ENCODE measurements at regions not wholly inside any gene's neighbourhood (a gene's known extent, or its start where the extent isn't known, plus 50 kb on each side); places are given as distances from the start of the nearest gene placed in this dataset.
"Not testable (repeated sequence)": the region's sequence is repeated elsewhere in the genome, so short reads cannot be mapped to it uniquely, and the experiment has no call there.

DNA sequence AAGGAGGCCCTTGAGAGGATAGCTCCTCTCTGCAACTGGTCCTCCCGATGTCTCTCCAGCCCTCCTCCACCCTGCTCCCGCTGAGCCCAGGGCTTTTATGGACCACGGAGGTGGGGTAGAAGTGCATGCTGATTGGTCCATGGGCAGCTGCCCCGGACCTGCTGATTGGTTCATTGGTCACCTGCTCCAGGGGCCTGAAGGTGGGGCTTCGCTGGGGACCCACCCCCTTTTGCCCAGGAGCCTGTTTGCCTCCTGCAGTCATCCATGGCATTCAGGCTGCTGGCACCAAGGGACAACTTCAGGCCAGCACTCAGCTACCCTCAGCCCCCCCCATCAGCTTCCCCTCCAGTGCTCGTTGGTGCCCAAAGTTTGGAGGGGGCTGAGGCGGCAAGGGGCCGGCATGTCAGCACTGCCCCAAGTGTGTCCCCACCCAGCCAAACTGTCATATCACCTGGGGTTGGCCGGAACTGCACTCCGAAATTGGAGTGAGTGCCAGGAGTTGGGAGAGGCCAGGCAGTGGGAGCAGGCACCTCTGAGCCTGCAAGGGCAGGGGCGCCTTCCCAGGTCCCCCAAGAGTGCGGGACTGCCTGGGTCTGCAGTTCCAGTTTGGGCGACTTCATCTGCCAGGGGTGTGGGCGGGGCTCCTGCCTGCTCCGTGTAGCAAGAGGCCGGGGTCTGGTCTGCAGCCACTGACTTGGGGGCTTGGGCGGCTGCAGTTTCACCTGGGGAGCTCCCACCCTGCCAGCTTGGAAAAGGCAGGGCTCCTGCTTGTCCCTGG, 288.9 kb downstream of the RDH14 start:
- Mint-ChIP-seq H3K4me3 (no peak overlapping the region), H3K27me3 (peaks cover 3% of the 10 kb centered on the region), H3K36me3 (ENCODE audit: low read depth) (no peaks in the 10 kb centered on the region), H3K27ac (no peak overlapping the region), H3K9me3 (no peaks in the 10 kb centered on the region), H3K4me1 (ENCODE audit: low read depth) (no peaks in the 10 kb centered on the region)

DNA sequence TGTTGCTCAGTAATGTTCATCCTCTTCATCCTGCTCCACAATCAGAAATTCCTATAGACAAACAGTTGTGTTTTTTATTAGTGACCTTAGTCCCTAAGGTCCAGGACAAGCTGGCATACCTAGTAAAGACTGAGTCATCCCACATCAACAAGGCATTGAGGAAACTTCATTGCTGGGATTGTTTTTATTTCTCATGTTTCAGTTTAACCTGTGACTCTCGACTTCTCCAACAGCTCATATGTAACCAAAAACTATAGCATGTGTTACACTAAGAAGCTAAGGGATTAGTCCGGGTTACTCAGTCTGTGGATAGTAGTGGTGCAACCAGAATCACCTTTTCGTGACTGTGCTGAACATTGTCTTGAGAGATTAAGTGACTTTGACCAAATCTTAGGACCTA, 292.1 kb downstream of the RDH14 start:
- Mint-ChIP-seq H3K4me1 (ENCODE audit: low read depth) (no peaks in the 10 kb centered on the region), H3K9me3 (no peaks in the 10 kb centered on the region), H3K27me3 (peaks cover 3% of the 10 kb centered on the region), H3K4me3 (no peak overlapping the region), H3K36me3 (ENCODE audit: low read depth) (no peaks in the 10 kb centered on the region), H3K27ac (no peak overlapping the region)

DNA sequence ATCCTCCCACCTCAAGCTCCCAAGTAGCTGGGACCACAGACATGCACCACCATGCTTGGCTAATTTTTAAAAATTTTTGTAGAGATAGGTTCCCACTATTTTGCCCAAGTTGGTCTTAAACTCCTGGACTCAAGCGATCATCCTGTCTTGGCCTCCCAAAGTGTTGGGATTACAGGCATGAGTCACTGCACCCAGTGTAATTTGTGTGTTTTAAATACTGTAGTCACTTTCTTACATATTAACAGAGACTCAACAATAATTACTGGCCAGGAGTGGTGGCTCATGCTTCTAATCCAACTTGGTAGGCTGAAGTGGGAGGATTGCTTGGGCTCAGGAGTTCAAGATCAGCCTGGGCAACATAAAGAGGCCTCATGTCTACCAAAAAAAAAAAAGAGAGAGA, 293.0 kb downstream of the RDH14 start:
- H3K27me3 Mint-ChIP-seq: peaks cover 3% of the 10 kb centered on the region
- H3K27ac Mint-ChIP-seq: no peak overlapping the region
- H3K4me1 Mint-ChIP-seq (ENCODE audit: low read depth): no peaks in the 10 kb centered on the region
- no peaks in the 10 kb centered on the region for H3K36me3 Mint-ChIP-seq (ENCODE audit: low read depth)
- no peaks in the 10 kb centered on the region for H3K9me3 Mint-ChIP-seq
- H3K4me3 Mint-ChIP-seq: no peak overlapping the region

DNA sequence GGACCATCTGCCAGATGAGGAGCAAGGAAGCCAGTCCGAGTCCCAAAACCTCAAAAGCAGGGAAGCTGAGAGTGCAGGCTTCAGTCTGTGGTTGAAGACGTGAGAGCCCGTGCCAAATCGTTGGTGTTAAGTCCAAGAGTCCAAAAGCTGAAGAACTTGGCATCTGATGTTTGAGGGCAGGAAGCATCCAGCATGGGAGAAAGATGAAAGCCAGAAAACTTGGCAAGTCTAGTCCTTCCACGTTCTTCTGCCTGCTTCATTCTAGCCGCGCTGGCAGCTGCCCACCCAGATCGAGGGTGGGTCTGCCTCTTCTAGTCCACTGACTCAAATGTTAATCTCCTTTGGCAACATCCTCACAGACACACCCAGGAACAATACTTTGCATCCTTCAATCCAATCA, 293.8 kb downstream of the RDH14 start:
- H3K4me1 Mint-ChIP-seq (ENCODE audit: low read depth); H3K9me3 Mint-ChIP-seq; H3K4me3 Mint-ChIP-seq; H3K27me3 Mint-ChIP-seq; H3K27ac Mint-ChIP-seq; H3K36me3 Mint-ChIP-seq (ENCODE audit: low read depth): not testable (repeated sequence)

DNA sequence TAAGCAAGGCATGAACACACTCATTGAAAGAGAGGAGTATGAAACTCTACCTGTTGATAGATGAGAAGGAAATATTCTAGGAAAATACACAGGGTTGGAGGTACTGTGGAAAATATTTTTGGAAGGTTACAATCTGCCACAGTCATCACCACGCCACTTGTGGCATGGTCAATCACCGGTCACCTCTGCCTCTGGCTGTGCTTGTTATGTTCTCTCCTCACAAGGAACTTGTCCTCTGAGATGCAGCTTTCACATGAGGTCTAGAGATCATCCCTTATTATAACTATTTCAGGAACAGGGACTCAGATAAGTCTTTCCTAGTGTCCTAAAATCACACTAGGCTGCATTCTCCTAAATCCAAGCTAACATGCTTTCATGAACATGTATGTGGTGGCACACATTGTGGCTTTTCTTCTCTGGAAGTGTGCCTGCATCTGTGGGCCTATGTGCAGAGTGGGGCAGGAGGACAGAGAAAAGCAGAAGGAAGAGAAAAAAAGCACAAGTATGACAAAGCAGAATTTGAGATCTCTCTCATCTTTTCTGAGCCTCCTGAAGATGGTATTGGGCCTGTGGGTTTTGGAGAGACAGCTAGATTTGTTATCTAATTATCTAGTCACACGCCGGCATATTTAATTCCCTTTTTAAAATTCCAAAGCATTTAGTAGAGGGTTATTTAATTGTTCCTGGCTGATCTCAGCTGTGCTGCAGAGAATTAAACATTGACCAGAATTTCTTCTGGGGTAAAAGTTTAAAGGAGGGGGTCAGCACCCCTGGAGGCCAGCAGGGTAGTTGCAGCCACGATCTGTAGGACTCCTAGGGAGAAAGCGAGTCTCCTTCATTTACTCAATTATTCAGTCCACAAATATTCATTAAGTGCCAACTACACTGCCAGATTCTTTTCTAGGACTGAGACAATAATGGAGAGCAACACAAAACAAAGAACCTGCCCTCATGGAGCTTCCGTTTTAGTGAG, 294.6 kb downstream of the RDH14 start:
- no peaks in the 10 kb centered on the region for H3K36me3 Mint-ChIP-seq (ENCODE audit: low read depth)
- no peaks in the 10 kb centered on the region for H3K9me3 Mint-ChIP-seq
- H3K27me3 Mint-ChIP-seq: peaks cover 3% of the 10 kb centered on the region
- H3K4me3 Mint-ChIP-seq: no peak overlapping the region
- no peaks in the 10 kb centered on the region for H3K4me1 Mint-ChIP-seq (ENCODE audit: low read depth)
- H3K27ac Mint-ChIP-seq: no peak overlapping the region

DNA sequence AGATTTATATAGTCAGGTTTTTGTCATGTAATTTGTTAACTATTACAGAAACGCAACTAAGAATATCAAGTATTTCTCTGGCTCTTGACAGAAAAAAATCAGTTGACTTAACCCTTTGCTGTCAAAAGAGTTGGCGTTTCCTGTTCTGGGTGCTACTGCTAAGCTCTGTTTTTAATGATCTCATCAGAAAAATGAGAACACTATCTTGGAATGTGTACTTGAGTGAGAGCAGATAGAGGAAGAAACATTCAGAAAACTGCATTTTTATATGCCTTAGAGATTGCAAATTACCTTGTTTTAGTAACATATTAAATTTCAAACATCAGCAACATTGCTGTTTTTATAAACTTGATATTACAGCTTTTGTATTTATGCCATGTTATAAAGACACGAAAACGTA, 297.9 kb downstream of the RDH14 start:
- no peaks in the 10 kb centered on the region for H3K36me3 Mint-ChIP-seq (ENCODE audit: low read depth)

DNA sequence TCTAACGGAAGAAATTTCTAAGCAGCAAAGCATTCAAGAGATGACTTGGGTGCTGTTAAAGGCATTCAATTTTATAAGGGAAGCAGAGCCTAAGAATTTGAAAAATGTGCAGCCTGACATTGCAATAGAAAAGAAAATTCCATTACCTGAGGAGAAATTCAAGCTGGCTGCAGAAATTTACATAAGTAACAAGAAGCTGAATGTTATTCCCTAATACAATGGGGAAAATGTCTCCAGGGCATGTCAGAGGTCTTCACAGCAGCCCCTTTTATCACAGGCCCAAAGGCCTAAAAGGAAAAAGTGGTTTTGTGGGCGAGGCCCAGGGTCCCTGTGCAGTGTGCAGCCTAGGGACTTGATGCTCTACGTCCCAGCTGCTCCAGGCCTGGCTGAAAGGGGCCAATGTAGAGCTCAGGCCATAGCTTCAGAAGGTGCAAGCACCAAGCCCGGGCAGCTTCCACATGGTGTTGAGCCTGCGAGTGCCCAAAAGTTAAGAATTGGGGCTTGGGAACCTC, 306.7 kb downstream of the RDH14 start:
- Mint-ChIP-seq H3K27me3 (peaks cover 3% of the 10 kb centered on the region), H3K36me3 (ENCODE audit: low read depth) (no peaks in the 10 kb centered on the region), H3K4me1 (ENCODE audit: low read depth) (no peaks in the 10 kb centered on the region), H3K4me3 (no peak overlapping the region), H3K9me3 (no peaks in the 10 kb centered on the region), H3K27ac (no peak overlapping the region)

More for the DNA sequence above, 297.9 kb downstream of the RDH14 start:
- Mint-ChIP-seq H3K4me1 (ENCODE audit: low read depth) (no peaks in the 10 kb centered on the region), H3K4me3 (no peak overlapping the region), H3K9me3 (no peaks in the 10 kb centered on the region), H3K27ac (no peak overlapping the region), H3K27me3 (peaks cover 3% of the 10 kb centered on the region)

DNA sequence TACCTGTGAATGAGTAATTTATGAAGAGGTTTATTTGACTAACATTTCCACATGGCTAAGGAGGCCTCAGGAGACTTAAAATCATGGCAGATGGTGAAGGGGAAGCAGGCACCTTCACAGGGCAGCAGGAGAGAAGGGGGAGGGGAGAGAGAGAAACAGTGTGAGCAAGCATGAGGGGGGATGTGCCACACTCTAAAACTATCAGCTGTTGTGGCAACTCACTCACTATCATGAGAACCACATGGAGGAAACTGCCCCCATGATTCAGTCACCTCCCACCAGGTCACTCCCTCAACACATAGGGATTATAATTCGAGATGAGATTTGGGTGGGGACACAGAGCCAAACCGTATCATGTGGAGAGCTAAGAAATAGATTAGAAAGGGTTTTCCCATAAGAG, 309.0 kb downstream of the RDH14 start:
- Mint-ChIP-seq H3K4me3 (no peak overlapping the region), H3K36me3 (ENCODE audit: low read depth) (no peaks in the 10 kb centered on the region), H3K4me1 (ENCODE audit: low read depth) (no peaks in the 10 kb centered on the region), H3K27me3 (no peaks in the 10 kb centered on the region), H3K9me3 (no peaks in the 10 kb centered on the region), H3K27ac (no peak overlapping the region)

DNA sequence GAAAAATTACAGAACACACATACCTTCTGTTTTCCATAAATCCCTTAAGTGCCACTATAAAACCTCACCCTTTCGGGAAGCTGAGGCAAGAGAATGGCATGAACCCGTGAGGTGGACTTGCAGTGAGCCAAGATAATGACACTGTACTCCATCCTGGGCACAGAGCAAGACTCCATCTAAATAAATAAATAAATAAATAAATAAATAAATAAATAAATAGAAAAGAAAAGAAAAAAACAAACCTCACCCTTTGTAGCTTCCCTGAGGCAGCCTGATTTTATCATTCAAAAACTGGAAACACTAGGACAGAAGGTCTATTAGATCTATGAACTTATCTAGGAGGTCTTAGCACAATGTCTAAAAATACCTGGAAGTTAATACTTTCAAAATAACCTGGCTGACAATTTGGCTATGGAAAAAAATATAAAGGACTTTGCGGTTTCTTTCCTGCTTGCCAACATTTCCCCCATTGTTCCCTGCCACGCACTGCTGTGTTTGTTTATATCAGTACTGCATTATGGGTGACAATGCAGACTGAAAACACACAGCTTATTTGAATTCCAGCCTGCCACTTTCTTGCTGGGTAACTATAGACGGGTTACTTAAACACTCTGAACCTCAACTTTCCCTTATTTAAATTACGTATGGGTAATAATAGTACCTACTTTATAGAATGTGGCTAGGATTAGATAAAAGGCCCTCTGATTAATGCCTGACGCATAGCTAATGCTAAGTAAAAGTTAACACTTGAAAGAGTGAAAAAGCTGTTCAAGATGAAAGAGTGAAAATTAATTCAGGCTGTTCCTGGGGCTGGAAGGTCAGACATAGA, 313.0 kb downstream of the RDH14 start:
- no peaks in the 10 kb centered on the region for H3K36me3 Mint-ChIP-seq (ENCODE audit: low read depth)
- no peak overlapping the region for H3K27ac Mint-ChIP-seq
- H3K4me3 Mint-ChIP-seq: no peak overlapping the region
- H3K27me3 Mint-ChIP-seq: peaks cover 10% of the 10 kb centered on the region
- H3K9me3 Mint-ChIP-seq: no peaks in the 10 kb centered on the region
- H3K4me1 Mint-ChIP-seq (ENCODE audit: low read depth): no peaks in the 10 kb centered on the region

DNA sequence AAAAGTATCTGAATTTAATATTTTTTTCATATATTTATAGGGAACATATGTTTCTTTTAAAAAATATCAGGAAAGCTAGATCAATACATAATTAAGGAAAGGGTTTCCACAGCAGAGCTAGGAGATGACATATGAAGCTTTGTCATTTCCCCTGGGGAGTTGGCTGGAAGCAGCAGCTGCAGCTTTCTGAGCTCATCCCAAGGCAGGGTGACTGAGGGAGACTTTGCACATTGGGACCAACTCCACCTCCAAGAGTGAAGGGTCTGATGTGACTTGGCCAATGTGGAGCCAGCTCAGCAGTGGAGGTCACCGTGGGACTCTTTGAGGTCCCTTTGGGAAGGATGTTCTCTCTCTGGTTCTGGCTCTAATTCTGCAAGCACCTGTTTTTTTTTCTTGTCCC, 315.1 kb downstream of the RDH14 start:
- H3K9me3 Mint-ChIP-seq: no peaks in the 10 kb centered on the region
- H3K4me1 Mint-ChIP-seq (ENCODE audit: low read depth): no peaks in the 10 kb centered on the region
- H3K4me3 Mint-ChIP-seq: no peak overlapping the region
- no peaks in the 10 kb centered on the region for H3K36me3 Mint-ChIP-seq (ENCODE audit: low read depth)
- no peak overlapping the region for H3K27ac Mint-ChIP-seq
- H3K27me3 Mint-ChIP-seq: peaks cover 13% of the 10 kb centered on the region

DNA sequence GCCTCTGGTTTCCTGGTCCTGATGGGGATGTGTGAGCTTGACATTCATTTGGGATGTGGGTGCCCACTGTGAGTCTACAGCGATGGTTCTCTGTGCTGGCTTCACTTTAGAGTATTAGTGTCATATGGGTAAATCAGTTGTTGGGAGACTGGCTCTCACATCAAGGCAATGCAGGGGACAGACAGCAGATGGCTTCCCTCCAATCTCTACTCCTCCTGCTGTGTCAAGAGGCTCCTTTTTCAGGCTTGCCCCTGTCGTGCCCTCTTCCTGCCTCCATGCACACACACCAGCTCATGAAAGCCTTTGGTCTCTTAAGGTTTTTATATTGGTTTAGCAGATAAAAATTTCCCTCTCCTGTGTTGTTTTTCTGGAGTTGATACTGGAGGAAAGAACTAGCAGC, 315.6 kb downstream of the RDH14 start:
- H3K9me3 Mint-ChIP-seq: no peaks in the 10 kb centered on the region
- H3K27ac Mint-ChIP-seq: no peak overlapping the region
- no peaks in the 10 kb centered on the region for H3K36me3 Mint-ChIP-seq (ENCODE audit: low read depth)
- no peaks in the 10 kb centered on the region for H3K4me1 Mint-ChIP-seq (ENCODE audit: low read depth)
- H3K4me3 Mint-ChIP-seq: no peak overlapping the region
- peaks cover 13% of the 10 kb centered on the region for H3K27me3 Mint-ChIP-seq

DNA sequence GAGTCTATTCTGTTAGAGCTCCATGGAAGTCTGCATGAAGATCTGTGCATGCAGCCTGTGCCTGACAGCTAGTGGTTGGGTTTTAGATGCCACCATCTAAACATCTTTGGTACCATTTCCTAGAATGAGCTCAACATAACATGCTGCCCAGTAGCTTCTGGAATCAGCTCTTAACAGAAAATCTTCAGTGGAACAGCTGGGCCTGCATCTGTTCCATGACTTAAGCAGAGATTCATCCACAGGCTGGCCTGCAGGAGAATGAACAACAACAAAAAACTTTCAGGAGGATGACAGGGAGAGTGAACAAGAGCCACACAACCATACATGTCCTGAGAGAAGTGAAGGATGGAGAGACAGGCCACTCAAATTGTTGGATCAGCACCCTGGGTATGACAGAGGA, 316.6 kb downstream of the RDH14 start:
- Mint-ChIP-seq H3K4me3 (no peak overlapping the region), H3K4me1 (ENCODE audit: low read depth) (no peaks in the 10 kb centered on the region), H3K36me3 (ENCODE audit: low read depth) (no peaks in the 10 kb centered on the region), H3K27ac (no peak overlapping the region), H3K9me3 (no peaks in the 10 kb centered on the region), H3K27me3 (peaks cover 13% of the 10 kb centered on the region)

DNA sequence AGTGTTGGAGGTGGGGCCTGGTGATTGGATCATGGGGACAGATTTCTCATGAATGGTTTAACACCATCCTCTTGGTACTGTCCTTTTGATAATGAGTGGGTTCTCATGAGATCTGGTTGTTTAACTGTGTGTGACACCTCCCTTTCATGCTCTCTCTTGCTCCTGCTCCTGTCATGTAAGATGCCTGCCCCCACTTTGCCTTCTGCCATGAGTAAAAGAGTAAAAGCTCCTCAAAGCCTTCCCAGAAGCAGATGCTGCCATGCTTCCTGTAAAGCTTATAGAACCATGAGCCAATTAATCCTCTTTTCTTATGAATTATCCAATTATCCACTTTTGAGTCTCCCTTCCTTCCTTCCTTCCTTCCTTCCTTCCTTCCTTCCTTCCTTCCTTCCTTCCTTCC, 317.7 kb downstream of the RDH14 start:
- Mint-ChIP-seq H3K36me3 (ENCODE audit: low read depth) (no peaks in the 10 kb centered on the region), H3K27ac (no peak overlapping the region), H3K27me3 (peaks cover 13% of the 10 kb centered on the region), H3K9me3 (no peaks in the 10 kb centered on the region), H3K4me3 (no peak overlapping the region), H3K4me1 (ENCODE audit: low read depth) (no peaks in the 10 kb centered on the region)

DNA sequence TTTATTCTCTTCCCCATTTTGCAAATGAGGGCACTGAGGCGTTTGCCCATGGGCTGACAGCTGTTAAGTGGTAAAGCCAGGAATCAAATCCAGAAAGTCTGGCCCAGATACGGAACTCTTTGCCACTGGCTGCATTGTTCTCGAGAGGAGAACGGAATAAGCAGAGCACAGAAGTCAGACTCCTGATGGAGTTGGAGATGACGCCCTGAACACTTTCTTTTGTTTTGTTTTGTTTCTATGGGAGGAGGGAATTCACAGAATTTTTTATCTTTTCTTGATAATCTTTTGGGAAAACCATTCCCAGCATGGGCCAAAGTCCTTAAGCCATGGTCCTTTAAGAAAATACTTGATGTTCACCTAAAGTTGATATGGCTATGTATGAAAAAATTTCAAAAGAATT, 322.2 kb downstream of the RDH14 start:
- Mint-ChIP-seq H3K27me3 (peaks cover 7% of the 10 kb centered on the region), H3K4me1 (ENCODE audit: low read depth) (no peaks in the 10 kb centered on the region), H3K27ac (no peak overlapping the region), H3K9me3 (no peaks in the 10 kb centered on the region), H3K4me3 (no peak overlapping the region), H3K36me3 (ENCODE audit: low read depth) (no peaks in the 10 kb centered on the region)

DNA sequence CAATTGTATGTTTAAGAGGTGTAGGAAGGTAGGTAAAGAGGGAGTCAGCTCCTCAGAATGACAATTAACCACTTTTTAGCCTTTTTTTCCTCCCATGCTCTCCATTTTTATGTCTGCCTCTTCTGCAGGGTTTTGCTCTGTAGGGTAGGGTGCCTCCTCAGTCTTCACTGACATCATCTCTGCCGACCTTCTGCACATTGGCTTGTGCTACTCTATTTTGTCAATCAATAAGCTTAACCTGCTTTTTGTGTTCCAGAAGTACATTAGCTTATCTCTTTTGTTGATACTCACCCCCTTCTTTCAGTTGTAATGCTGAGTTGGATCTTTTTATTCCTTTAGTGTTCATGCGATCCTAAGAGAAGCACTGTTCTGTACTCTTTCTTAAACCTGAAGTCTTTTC, 323.2 kb downstream of the RDH14 start:
- Mint-ChIP-seq H3K4me3 (no peak overlapping the region), H3K27me3 (peaks cover 7% of the 10 kb centered on the region), H3K4me1 (ENCODE audit: low read depth) (no peaks in the 10 kb centered on the region), H3K36me3 (ENCODE audit: low read depth) (no peaks in the 10 kb centered on the region), H3K9me3 (no peaks in the 10 kb centered on the region), H3K27ac (no peak overlapping the region)
